Keratinocyte (primary cell): ENCODE measurements at regions not wholly inside any gene's neighbourhood (a gene's known extent, or its start where the extent isn't known, plus 50 kb on each side); places are given as distances from the start of the nearest gene placed in this dataset.

Experiments used
- DNase-seq: peaks from one replicate; pipeline ENCODE4 v3.0.0-alpha.2; 2011; ENCODE audit warnings: low read depth, missing footprints, low spot score
- FAIRE-seq: peaks from 2 replicates; lab custom pipeline; 2011; peaks lifted over from hg19 to GRCh38; lab: Jason Lieb, UNC
- H2AFZ ChIP-seq: 2 replicates; pipeline ENCODE4 v1.6.0; 2012; ENCODE audit warnings: low read length, control low read depth, inconsistent platforms; ENCODE audit not compliant: control insufficient read depth
- H3K27ac ChIP-seq: 2 replicates; pipeline ENCODE4 v1.5.1; 2011; ENCODE audit warnings: low read length; ENCODE audit not compliant: control insufficient read depth, insufficient read depth
- H3K27me3 ChIP-seq: 3 replicates; pipeline ENCODE4 v1.6.0; 2011; ENCODE audit warnings: low read length; ENCODE audit not compliant: control insufficient read depth, insufficient read depth; ENCODE audit errors: extremely low read depth
- H3K36me3 ChIP-seq, 2 experiments: 2 replicates in 1 of 2; 3 replicates in 1 of 2; pipeline ENCODE4 v1.5.1; 2011; ENCODE audit warnings: low read length in 2 of 2, mild to moderate bottlenecking in 1 of 2; ENCODE audit not compliant: control insufficient read depth in 2 of 2, insufficient read depth in 2 of 2; ENCODE audit errors: extremely low read depth in 1 of 2
- H3K4me1 ChIP-seq: 3 replicates; pipeline ENCODE4 v1.5.1; 2011; ENCODE audit warnings: low read length; ENCODE audit not compliant: control insufficient read depth, insufficient read depth; ENCODE audit errors: extremely low read depth
- H3K4me2 ChIP-seq: 3 replicates; pipeline ENCODE4 v1.6.0; 2011; ENCODE audit warnings: low read depth, low read length; ENCODE audit not compliant: control insufficient read depth, insufficient read depth; ENCODE audit errors: extremely low read depth
- H3K4me3 ChIP-seq, 3 experiments: fragments of 200-600 bp in 1 of 3; sonication (generic) in 1 of 3; 2 replicates in 2 of 3; 3 replicates in 1 of 3; pipeline ENCODE4 v1.5.1; 2011 to 2016; ENCODE audit warnings: low read length in 3 of 3, mild to moderate bottlenecking in 3 of 3, control low read depth in 2 of 3, inconsistent platforms in 1 of 3, low read depth in 1 of 3, mixed read lengths in 1 of 3, mixed run types in 1 of 3, moderate library complexity in 1 of 3; ENCODE audit not compliant: control insufficient read depth in 2 of 3, insufficient read depth in 2 of 3; ENCODE audit errors: extremely low read depth in 1 of 3
- H3K79me2 ChIP-seq: 2 replicates; pipeline ENCODE4 v1.6.0; 2012; ENCODE audit warnings: low read length; ENCODE audit not compliant: control insufficient read depth, insufficient read depth
- H3K9ac ChIP-seq: 3 replicates; pipeline ENCODE4 v1.6.0; 2011; ENCODE audit warnings: low read length; ENCODE audit not compliant: control insufficient read depth, insufficient read depth; ENCODE audit errors: extremely low read depth
- H3K9me1 ChIP-seq: 3 replicates; pipeline ENCODE4 v1.6.0; 2011; ENCODE audit warnings: low read length; ENCODE audit not compliant: control insufficient read depth, insufficient read depth; ENCODE audit errors: extremely low read depth
- H3K9me3 ChIP-seq: 2 replicates; pipeline ENCODE4 v1.5.1; 2012; ENCODE audit warnings: low read depth, low read length; ENCODE audit not compliant: control insufficient read depth
- H4K20me1 ChIP-seq: 3 replicates; pipeline ENCODE4 v1.6.0; 2011; ENCODE audit warnings: low read length; ENCODE audit not compliant: control insufficient read depth, insufficient read depth; ENCODE audit errors: extremely low read depth
- CTCF ChIP-seq, 3 experiments: IDR thresholded peaks in 1 of 3; conservative IDR thresholded peaks in 1 of 3; optimal IDR thresholded peaks in 1 of 3; 2 replicates in 2 of 3; 3 replicates in 1 of 3; pipeline versions ENCODE3 to v1.5.1; 2011; ENCODE audit warnings: low read length in 3 of 3, mild to moderate bottlenecking in 3 of 3, moderate library complexity in 2 of 3, control low read depth in 1 of 3, inconsistent platforms in 1 of 3; ENCODE audit not compliant: insufficient read depth in 2 of 3; ENCODE audit errors: extremely low read depth in 1 of 3
- EZH2 ChIP-seq: IDR thresholded peaks from one replicate; pipeline ENCODE4 v1.6.1; 2012; ENCODE audit warnings: inconsistent platforms, mild to moderate bottlenecking, low read length, moderate library complexity
- dilution Hi-C: fragments of 300-500 bp; cut with MboI; formaldehyde crosslinking; loops from one replicate; pipeline ENCODE4 v1.7.0; 2020; ENCODE audit warnings: low sequenced_read_pairs; ENCODE audit not compliant: extremely low pct_ligation_motif_present

- H4K20me1 ChIP-seq, result no peaks in the 10 kb centered on the region
- H3K9me3 ChIP-seq, result peaks cover 2% of the 10 kb centered on the region
- peak overlapping the region; percentile 94 for H3K27ac ChIP-seq
- H3K9me1 ChIP-seq, result no peaks in the 10 kb centered on the region
- FAIRE-seq, result no peak
- no peaks in the 10 kb centered on the region for H3K36me3 ChIP-seq
- H3K4me1 ChIP-seq, result peaks cover 18% of the 10 kb centered on the region
- no peaks in the 10 kb centered on the region for H3K27me3 ChIP-seq
- no peak overlapping the region for H2AFZ ChIP-seq
- dilution Hi-C loops, result no loop called here
- no peak for TF ChIP-seq EZH2
- DNase-seq, result no peak
- no peak overlapping the region for H3K4me2 ChIP-seq
- no peak overlapping the region for H3K4me3 ChIP-seq
- no peaks in the 10 kb centered on the region for H3K79me2 ChIP-seq
- no peak overlapping the region for H3K9ac ChIP-seq
Observed at GRCh38 chr5:63261695-63262094, 683.1 kb downstream of the LRRC70 start.

- Histone ChIP-seq H3K79me2 (no peaks in the 10 kb centered on the region), H2AFZ (no peak overlapping the region), H3K4me2 (no peak overlapping the region), H3K27me3 (no peaks in the 10 kb centered on the region), H3K36me3 (no peaks in the 10 kb centered on the region), H3K4me1 (no peaks in the 10 kb centered on the region), H3K9ac (no peak overlapping the region), H3K9me3 (no peaks in the 10 kb centered on the region), H4K20me1 (no peaks in the 10 kb centered on the region), H3K9me1 (no peaks in the 10 kb centered on the region), H3K27ac (no peak overlapping the region), H3K4me3 (no peak overlapping the region)
- dilution Hi-C loops, result no loop called here
- no peak for DNase-seq
- no peak for TF ChIP-seq CTCF (optimal IDR thresholded peaks at IDR 0.05 in 1 of 3, IDR thresholded peaks at IDR 0.05 in 1 of 3, conservative IDR thresholded peaks at IDR 0.05 in 1 of 3; ENCODE audit: extremely low read depth in 1 of 3, insufficient read depth in 2 of 3, low read length in 3 of 3)
- TF ChIP-seq EZH2, result no peak
- FAIRE-seq, result no peak
Observed at GRCh38 chr5:63255594-63255993, 677.0 kb downstream of the LRRC70 start.

- dilution Hi-C loops, result no loop called here
Observed at GRCh38 chr5:63250939-63251338, 672.3 kb downstream of the LRRC70 start.

More at GRCh38 chr5:63250939-63251338, 672.3 kb downstream of the LRRC70 start:
- DNase-seq, result no peak
- no peaks in the 10 kb centered on the region for H3K4me1 ChIP-seq
- TF ChIP-seq CTCF (optimal IDR thresholded peaks at IDR 0.05 in 1 of 3, IDR thresholded peaks at IDR 0.05 in 1 of 3, conservative IDR thresholded peaks at IDR 0.05 in 1 of 3; ENCODE audit: extremely low read depth in 1 of 3, insufficient read depth in 2 of 3, low read length in 3 of 3) (no peak), EZH2 (no peak)
- H3K9ac ChIP-seq, result no peak overlapping the region
- no peaks in the 10 kb centered on the region for H3K9me1 ChIP-seq
- H2AFZ ChIP-seq, result no peak overlapping the region
- no peak overlapping the region for H3K27ac ChIP-seq
- no peaks in the 10 kb centered on the region for H3K27me3 ChIP-seq
- no peaks in the 10 kb centered on the region for H3K36me3 ChIP-seq
- no peak overlapping the region for H3K4me2 ChIP-seq
- H3K4me3 ChIP-seq, result no peak overlapping the region
- no peaks in the 10 kb centered on the region for H4K20me1 ChIP-seq
- no peak for FAIRE-seq
- H3K9me3 ChIP-seq, result no peaks in the 10 kb centered on the region
- H3K79me2 ChIP-seq, result no peaks in the 10 kb centered on the region
